ENCODE measurements at regions not wholly inside any gene's neighbourhood (a gene's known extent, or its start where the extent isn't known, plus 50 kb on each side); places are given as distances from the start of the nearest gene placed in this dataset.

- Histone ChIP-seq H3K4me1 (no peaks in the 10 kb centered on the region), H3K27me3 (no peaks in the 10 kb centered on the region), H3K4me3 (no peak overlapping the region), H3K27ac (no peak overlapping the region), H3K9me3 (no peaks in the 10 kb centered on the region), H3K36me3 (no peaks in the 10 kb centered on the region)
- no peak for ATAC-seq
- intact Hi-C loops (cut with DNase I) = no loop called here
- no peak for DNase-seq
- TF ChIP-seq CTCF (IDR thresholded peaks at IDR 0.05) = no peak
Observed at GRCh38 chr4:66853845-66854244, 691.5 kb downstream of the CENPC start.

- no peak for TF ChIP-seq CTCF (IDR thresholded peaks at IDR 0.05)
- Histone ChIP-seq H3K4me3 (no peak overlapping the region), H3K27me3 (no peaks in the 10 kb centered on the region), H3K36me3 (no peaks in the 10 kb centered on the region), H3K9me3 (no peaks in the 10 kb centered on the region), H3K4me1 (no peaks in the 10 kb centered on the region), H3K27ac (no peak overlapping the region)
- intact Hi-C loops (cut with DNase I) = no loop called here
- no peak for DNase-seq
- no peak for ATAC-seq
Observed at GRCh38 chr4:66852843-66853242, 692.5 kb downstream of the CENPC start.

- ATAC-seq (no peak), DNase-seq (no peak)
- intact Hi-C loops (cut with DNase I) = no loop called here
- Histone ChIP-seq H3K36me3 (no peaks in the 10 kb centered on the region), H3K4me1 (no peaks in the 10 kb centered on the region), H3K9me3 (no peaks in the 10 kb centered on the region), H3K4me3 (no peak overlapping the region), H3K27me3 (no peaks in the 10 kb centered on the region), H3K27ac (no peak overlapping the region)
- TF ChIP-seq CTCF (IDR thresholded peaks at IDR 0.05) = no peak
Observed at GRCh38 chr4:66849596-66849995, 695.7 kb downstream of the CENPC start.

GRCh38 chr4:66842724-66843088 lies 702.6 kb downstream of the CENPC start:
- TF ChIP-seq CTCF (IDR thresholded peaks at IDR 0.05) = no peak

GRCh38 chr4:66842026-66842723 lies 703.1 kb downstream of the CENPC start:
- DNase-seq = no peak
- no peak for TF ChIP-seq CTCF (IDR thresholded peaks at IDR 0.05)
- no peak overlapping the region for H3K4me3 ChIP-seq
- H3K9me3 ChIP-seq = no peaks in the 10 kb centered on the region
- H3K27ac ChIP-seq = no peak overlapping the region
- no peaks in the 10 kb centered on the region for H3K27me3 ChIP-seq
- intact Hi-C loops (cut with DNase I) = no loop called here
- ATAC-seq = no peak
- no peaks in the 10 kb centered on the region for H3K4me1 ChIP-seq
- H3K36me3 ChIP-seq = no peaks in the 10 kb centered on the region

More at GRCh38 chr4:66842724-66843088, 702.6 kb downstream of the CENPC start:
- H3K4me1 ChIP-seq = no peaks in the 10 kb centered on the region
- no peaks in the 10 kb centered on the region for H3K36me3 ChIP-seq
- DNase-seq (no peak), ATAC-seq (no peak)
- no peak overlapping the region for H3K27ac ChIP-seq
- H3K9me3 ChIP-seq = no peaks in the 10 kb centered on the region
- H3K4me3 ChIP-seq = no peak overlapping the region
- H3K27me3 ChIP-seq = no peaks in the 10 kb centered on the region
- intact Hi-C loops (cut with DNase I) = no loop called here
